Natural killer cell (primary cell): ENCODE measurements at regions not wholly inside any gene's neighbourhood (a gene's known extent, or its start where the extent isn't known, plus 50 kb on each side); places are given as distances from the start of the nearest gene placed in this dataset.
"Not testable (repeated sequence)": the region's sequence is repeated elsewhere in the genome, so short reads cannot be mapped to it uniquely, and the experiment has no call there.

ENCODE experiments used
- ATAC-seq, 3 donors: fragments of 150-1000 bp in 2 of 3; fragments of 200-7000 bp in 1 of 3; cut with Tn5 transposase; 1 replicate in 1 of 3; 2 replicates in 2 of 3; pipeline ENCODE4 v1.10.0; 2021; ENCODE audit warnings: mild to moderate bottlenecking in 2 of 3, moderate library complexity in 2 of 3
- DNase-seq, 2 donors: peaks; one replicate each; pipeline versions ENCODE4 v3.0.0 to v3.0.0-alpha.2; 2013 to 2021; ENCODE audit warnings: mixed read lengths in 1 of 2
- H3K27ac ChIP-seq: one replicate; pipeline ENCODE4 v1.5.1; 2013; ENCODE audit warnings: mild to moderate bottlenecking, low read length
- H3K27me3 ChIP-seq: one replicate; pipeline ENCODE4 v1.6.1; 2013; ENCODE audit warnings: low read length; ENCODE audit not compliant: control insufficient read depth, insufficient read depth
- H3K36me3 ChIP-seq: one replicate; pipeline ENCODE4 v1.6.1; 2013; ENCODE audit warnings: low read length; ENCODE audit not compliant: control insufficient read depth, insufficient read depth
- H3K4me1 ChIP-seq: one replicate; pipeline ENCODE4 v1.6.1; 2013; ENCODE audit warnings: low read length; ENCODE audit not compliant: control insufficient read depth, insufficient read depth
- H3K4me3 ChIP-seq: one replicate; pipeline ENCODE4 v1.5.1; 2013; ENCODE audit warnings: low read length
- H3K9me3 ChIP-seq: one replicate; pipeline ENCODE4 v1.6.1; 2013; ENCODE audit warnings: low read length; ENCODE audit not compliant: control insufficient read depth, insufficient read depth
- H3K27ac Mint-ChIP-seq, 2 donors: one replicate each; pipeline ENCODE4 v1.8.0; 2022; ENCODE audit warnings: mild to moderate bottlenecking in 2 of 2, mixed read lengths in 2 of 2, moderate library complexity in 1 of 2
- H3K27me3 Mint-ChIP-seq, 2 donors: one replicate each; pipeline ENCODE4 v1.8.0; 2022; ENCODE audit warnings: low read depth in 2 of 2, mixed read lengths in 2 of 2
- H3K36me3 Mint-ChIP-seq: one replicate; pipeline ENCODE4 v1.8.0; 2022; ENCODE audit warnings: mixed read lengths
- H3K4me1 Mint-ChIP-seq, 2 donors: one replicate each; pipeline ENCODE4 v1.8.0; 2022; ENCODE audit warnings: mixed read lengths in 2 of 2
- H3K4me3 Mint-ChIP-seq: one replicate; pipeline ENCODE4 v1.8.0; 2022; ENCODE audit warnings: mild to moderate bottlenecking, moderate library complexity, mixed read lengths
- H3K9me3 Mint-ChIP-seq, 2 donors: one replicate each; pipeline ENCODE4 v1.8.0; 2022; ENCODE audit warnings: mixed read lengths in 2 of 2
- WGBS: methylation state at CpG from one replicate; pipeline ENCODE4 v1.1.7; 2013; ENCODE audit warnings: missing lambda C conversion rate; ENCODE audit not compliant: insufficient coverage; 5-methylcytosine and 5-hydroxymethylcytosine counted together
- intact Hi-C: fragments of 100-400 bp; cut with micrococcal nuclease; formaldehyde crosslinking; loops from one replicate; pipeline ENCODE4 v1.14.2; 2022
- TF ChIP-seq, protein P1 (sequence below): fragments of 200-600 bp; IDR thresholded peaks from one replicate; pipeline ENCODE4 v1.8.0; 2022; ENCODE audit warnings: antibody characterized with exemption

DNA sequence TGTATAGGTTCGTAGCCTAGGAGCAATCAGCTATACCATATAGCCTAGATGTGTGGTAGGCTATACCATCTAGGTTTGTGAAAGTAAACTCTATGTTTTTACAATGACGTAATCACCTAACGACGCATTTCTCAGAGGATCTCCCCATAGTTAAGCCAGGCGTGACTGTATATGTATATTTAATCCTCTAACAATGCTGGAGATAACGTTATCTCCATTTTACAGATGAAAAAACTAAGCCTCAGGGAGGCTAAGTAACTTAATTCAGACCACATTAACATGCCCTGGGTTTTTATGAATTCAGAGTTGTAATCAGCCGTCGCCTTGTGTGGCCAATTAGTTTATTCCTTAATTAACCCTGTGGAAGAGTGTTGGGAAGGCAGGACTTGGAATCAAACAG lies 107.7 kb upstream of the PLXNA2 start:
- DNase-seq (no peak), ATAC-seq (no peak)
- no peaks in the 10 kb centered on the region for H3K4me1 ChIP-seq
- no peaks in the 10 kb centered on the region for H3K27me3 ChIP-seq
- TF ChIP-seq, protein P1, sequence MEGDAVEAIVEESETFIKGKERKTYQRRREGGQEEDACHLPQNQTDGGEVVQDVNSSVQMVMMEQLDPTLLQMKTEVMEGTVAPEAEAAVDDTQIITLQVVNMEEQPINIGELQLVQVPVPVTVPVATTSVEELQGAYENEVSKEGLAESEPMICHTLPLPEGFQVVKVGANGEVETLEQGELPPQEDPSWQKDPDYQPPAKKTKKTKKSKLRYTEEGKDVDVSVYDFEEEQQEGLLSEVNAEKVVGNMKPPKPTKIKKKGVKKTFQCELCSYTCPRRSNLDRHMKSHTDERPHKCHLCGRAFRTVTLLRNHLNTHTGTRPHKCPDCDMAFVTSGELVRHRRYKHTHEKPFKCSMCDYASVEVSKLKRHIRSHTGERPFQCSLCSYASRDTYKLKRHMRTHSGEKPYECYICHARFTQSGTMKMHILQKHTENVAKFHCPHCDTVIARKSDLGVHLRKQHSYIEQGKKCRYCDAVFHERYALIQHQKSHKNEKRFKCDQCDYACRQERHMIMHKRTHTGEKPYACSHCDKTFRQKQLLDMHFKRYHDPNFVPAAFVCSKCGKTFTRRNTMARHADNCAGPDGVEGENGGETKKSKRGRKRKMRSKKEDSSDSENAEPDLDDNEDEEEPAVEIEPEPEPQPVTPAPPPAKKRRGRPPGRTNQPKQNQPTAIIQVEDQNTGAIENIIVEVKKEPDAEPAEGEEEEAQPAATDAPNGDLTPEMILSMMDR: no peak
- Mint-ChIP-seq H3K27ac (no peak overlapping the region), H3K4me3 (no peak overlapping the region), H3K27me3 (no peaks in the 10 kb centered on the region), H3K9me3 (no peaks in the 10 kb centered on the region), H3K36me3 (no peaks in the 10 kb centered on the region), H3K4me1 (no peaks in the 10 kb centered on the region)
- no peak overlapping the region for H3K27ac ChIP-seq
- no peaks in the 10 kb centered on the region for H3K9me3 ChIP-seq
- no peak overlapping the region for H3K4me3 ChIP-seq
- no peaks in the 10 kb centered on the region for H3K36me3 ChIP-seq
- intact Hi-C loops: no loop called here
- 93% methylated on average over 6 of the region's 8 CpGs for WGBS

DNA sequence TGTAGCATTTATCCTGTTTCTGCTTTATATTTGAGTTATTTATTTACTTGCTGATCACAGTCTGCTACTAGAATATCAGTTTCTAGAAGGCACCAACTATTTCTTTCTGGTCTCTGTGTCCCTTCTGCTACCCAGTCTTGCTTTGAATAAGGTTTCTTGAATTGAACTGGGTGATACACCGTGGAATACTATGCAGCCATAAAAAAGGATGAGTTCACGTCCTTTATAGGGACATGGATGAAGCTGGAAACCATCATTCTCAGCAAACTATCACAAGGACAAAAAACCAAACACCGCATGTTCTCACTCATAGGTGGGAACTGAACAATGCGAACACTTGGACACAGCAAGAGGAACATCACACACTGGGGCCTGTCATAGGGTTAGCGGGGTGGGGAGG lies 109.6 kb upstream of the PLXNA2 start:
- H3K27ac Mint-ChIP-seq, H3K36me3 ChIP-seq, H3K4me1 Mint-ChIP-seq, H3K27ac ChIP-seq, H3K4me3 ChIP-seq, intact Hi-C loops, H3K27me3 ChIP-seq, H3K9me3 Mint-ChIP-seq, DNase-seq, H3K27me3 Mint-ChIP-seq, H3K36me3 Mint-ChIP-seq, H3K9me3 ChIP-seq, ATAC-seq, H3K4me3 Mint-ChIP-seq, H3K4me1 ChIP-seq: not testable (repeated sequence)
- WGBS: 92% methylated on average over 3 of the region's 5 CpGs

- Histone ChIP-seq H3K27me3 (no peaks in the 10 kb centered on the region), H3K36me3 (no peaks in the 10 kb centered on the region), H3K4me3 (no peak overlapping the region), H3K9me3 (no peaks in the 10 kb centered on the region), H3K4me1 (no peaks in the 10 kb centered on the region), H3K27ac (no peak overlapping the region)
- Mint-ChIP-seq H3K9me3 (peaks cover 0 to 2% of the 10 kb centered on the region in 2 donors), H3K36me3 (no peaks in the 10 kb centered on the region), H3K27ac (no peak overlapping the region), H3K4me1 (no peaks in the 10 kb centered on the region), H3K27me3 (peaks cover 7 to 14% of the 10 kb centered on the region in 2 donors), H3K4me3 (no peak overlapping the region)
- TF ChIP-seq, protein P1: no peak
- intact Hi-C loops: no loop called here
- no peak for ATAC-seq
- 68% methylated on average over 8 of the region's 8 CpGs for WGBS
- DNase-seq: no peak
Measured at GRCh38 chr1:208357644-208358507, 113.7 kb upstream of the PLXNA2 start.

- Histone ChIP-seq H3K27me3 (no peaks in the 10 kb centered on the region), H3K4me1 (no peaks in the 10 kb centered on the region), H3K4me3 (no peak overlapping the region), H3K27ac (no peak overlapping the region), H3K9me3 (no peaks in the 10 kb centered on the region), H3K36me3 (no peaks in the 10 kb centered on the region)
- 91% methylated on average over 4 of the region's 4 CpGs for WGBS
- H3K27ac Mint-ChIP-seq: no peak overlapping the region
- H3K4me3 Mint-ChIP-seq: no peak overlapping the region
- DNase-seq (no peak), ATAC-seq (no peak)
- TF ChIP-seq, protein P1: no peak
- intact Hi-C loops: no loop called here
- H3K4me1 Mint-ChIP-seq: no peaks in the 10 kb centered on the region
- no peaks in the 10 kb centered on the region for H3K36me3 Mint-ChIP-seq
- peaks cover 0 to 2% of the 10 kb centered on the region in 2 donors for H3K9me3 Mint-ChIP-seq
- peaks cover 10 to 22% of the 10 kb centered on the region in 2 donors for H3K27me3 Mint-ChIP-seq
Measured at GRCh38 chr1:208358651-208359050, 114.5 kb upstream of the PLXNA2 start.
